ENCODE measurements at regions not wholly inside any gene's neighbourhood (a gene's known extent, or its start where the extent isn't known, plus 50 kb on each side); places are given as distances from the start of the nearest gene placed in this dataset.

DNA sequence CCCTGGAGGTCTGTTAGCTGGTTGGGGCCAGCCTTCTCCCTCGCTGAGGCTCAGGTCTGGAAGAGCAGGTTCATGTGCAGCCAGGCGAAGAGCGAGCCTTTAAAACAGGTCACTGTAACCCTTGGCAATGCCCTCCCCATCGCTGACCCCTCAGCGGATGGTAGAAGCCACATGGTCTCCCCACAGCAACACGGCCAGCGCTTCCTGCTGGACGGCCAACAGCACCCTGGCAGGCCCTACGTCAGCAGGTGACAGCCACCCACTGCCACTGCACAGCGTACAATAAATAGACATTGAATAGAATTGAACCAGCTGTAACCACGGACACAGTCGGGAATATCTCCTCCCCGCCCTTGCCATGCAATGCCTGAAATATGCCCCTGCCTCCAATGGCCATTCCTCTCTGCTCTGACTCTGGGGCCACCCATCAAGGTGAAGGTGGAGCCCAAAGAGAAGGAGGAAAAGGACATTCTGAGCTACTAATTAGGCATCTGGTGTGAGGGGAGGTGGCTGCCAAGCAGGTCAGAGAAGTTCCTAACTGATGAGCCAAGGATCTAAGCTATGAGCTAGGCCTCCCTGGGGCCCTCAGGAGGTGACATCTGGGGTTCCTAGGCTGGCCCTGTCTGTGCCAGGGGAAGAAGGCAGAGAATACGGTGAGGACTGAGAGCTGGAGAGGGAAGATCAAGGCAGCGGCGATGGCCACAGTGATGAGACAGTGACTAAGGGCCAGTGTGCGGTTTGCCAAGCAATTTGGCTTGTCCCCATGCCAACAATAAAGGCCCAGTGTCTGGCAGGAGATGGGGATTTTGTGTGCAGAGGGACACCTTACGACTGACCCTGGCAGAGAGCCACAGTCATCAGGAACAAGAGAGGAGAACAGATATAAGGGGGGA lies 202.3 kb downstream of the BCOR start:
- no peak overlapping the region for H3K27ac ChIP-seq (ENCODE audit: low read depth, low read length, severe bottlenecking)
- H3K4me1 ChIP-seq (ENCODE audit: control insufficient read depth, insufficient read depth, low read length, poor library complexity, severe bottlenecking) = peaks cover 28% of the 10 kb centered on the region
- H3K36me3 ChIP-seq (ENCODE audit: control insufficient read depth, insufficient read depth, low read length) = no peaks in the 10 kb centered on the region
- 90 to 94% methylated on average over 13 to 14 of the region's 18 CpGs for WGBS, 2 experiments (ENCODE audit: insufficient coverage in 2 of 2)
- no peaks in the 10 kb centered on the region for H3K9me3 ChIP-seq (ENCODE audit: control insufficient read depth, low read length)
- H3K4me3 ChIP-seq (ENCODE audit: extremely low read depth, insufficient read depth, low read length, poor library complexity, severe bottlenecking) = no peak overlapping the region

DNA sequence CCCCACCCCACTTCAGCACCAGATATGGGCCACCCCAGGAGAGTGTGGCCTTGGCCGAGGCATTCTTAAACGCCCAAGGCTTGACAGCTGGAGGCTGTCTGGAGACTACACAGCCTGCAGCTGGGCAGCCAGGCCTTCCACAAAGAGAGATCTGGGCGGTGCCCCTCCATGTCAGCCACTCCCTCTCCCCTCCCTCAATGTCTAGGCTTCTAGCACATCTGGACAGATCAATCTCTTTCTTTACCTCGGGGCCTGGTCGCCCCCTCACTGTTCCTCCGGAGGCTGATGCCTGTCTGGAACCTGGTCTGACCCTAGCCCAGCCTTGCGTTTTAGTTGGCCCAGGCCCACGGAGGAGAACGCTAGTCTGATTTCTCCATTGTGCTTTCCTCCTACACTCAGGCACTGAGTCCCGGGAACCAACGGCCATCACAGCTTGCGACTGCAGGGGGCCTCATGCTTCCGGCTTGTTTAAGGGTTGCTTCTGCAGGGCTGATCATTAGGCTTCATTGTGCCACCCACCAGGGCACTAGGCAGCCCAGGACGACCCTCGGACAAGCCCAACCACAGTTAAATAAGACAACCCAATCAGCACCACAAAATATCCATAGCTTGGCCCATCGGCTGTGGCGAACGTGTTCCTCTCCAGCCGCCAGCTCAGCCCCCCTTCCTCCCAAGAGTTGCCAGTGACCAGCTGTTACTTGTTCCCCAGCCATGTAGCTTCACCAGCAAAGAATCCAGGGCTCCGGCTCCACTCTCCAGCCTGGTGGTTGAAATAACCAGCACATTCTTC lies 200.6 kb downstream of the BCOR start:
- Histone ChIP-seq H3K9me3 (ENCODE audit: control insufficient read depth, low read length) (no peaks in the 10 kb centered on the region), H3K4me3 (ENCODE audit: extremely low read depth, insufficient read depth, low read length, poor library complexity, severe bottlenecking) (no peak overlapping the region), H3K4me1 (ENCODE audit: control insufficient read depth, insufficient read depth, low read length, poor library complexity, severe bottlenecking) (peaks cover 33% of the 10 kb centered on the region), H3K27ac (ENCODE audit: low read depth, low read length, severe bottlenecking) (peak overlapping the region; percentile 62), H3K36me3 (ENCODE audit: control insufficient read depth, insufficient read depth, low read length) (no peaks in the 10 kb centered on the region)
- 29 to 33% methylated on average over 9 to 10 of the region's 20 CpGs for WGBS, 2 experiments (ENCODE audit: insufficient coverage in 2 of 2)

DNA sequence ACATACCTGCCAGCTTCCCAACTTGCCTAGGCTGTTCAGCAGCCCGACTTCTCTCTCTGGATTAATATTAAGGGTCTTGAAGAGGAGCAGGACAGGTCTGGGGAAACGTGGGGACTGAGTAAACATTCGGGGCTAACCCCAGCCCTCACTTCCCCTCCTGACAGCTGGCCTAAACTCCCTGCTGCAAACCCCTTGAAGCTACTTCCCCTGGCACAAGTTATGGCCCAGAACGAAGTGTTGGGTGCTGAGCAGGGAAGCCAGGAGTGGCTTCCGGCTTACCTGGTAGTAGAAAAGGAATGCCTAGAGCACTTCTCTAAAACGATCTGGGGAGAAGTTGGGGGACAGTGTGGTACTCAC lies 200.0 kb downstream of the BCOR start:
- H3K4me3 ChIP-seq (ENCODE audit: extremely low read depth, insufficient read depth, low read length, poor library complexity, severe bottlenecking) = no peak overlapping the region
- peak overlapping the region; percentile 62 for H3K27ac ChIP-seq (ENCODE audit: low read depth, low read length, severe bottlenecking)
- H3K4me1 ChIP-seq (ENCODE audit: control insufficient read depth, insufficient read depth, low read length, poor library complexity, severe bottlenecking) = peaks cover 33% of the 10 kb centered on the region
- H3K9me3 ChIP-seq (ENCODE audit: control insufficient read depth, low read length) = no peaks in the 10 kb centered on the region
- WGBS, 2 experiments (ENCODE audit: insufficient coverage in 2 of 2) = 50 to 56% methylated on average over 1 to 2 of the region's 6 CpGs
- H3K36me3 ChIP-seq (ENCODE audit: control insufficient read depth, insufficient read depth, low read length) = no peaks in the 10 kb centered on the region

DNA sequence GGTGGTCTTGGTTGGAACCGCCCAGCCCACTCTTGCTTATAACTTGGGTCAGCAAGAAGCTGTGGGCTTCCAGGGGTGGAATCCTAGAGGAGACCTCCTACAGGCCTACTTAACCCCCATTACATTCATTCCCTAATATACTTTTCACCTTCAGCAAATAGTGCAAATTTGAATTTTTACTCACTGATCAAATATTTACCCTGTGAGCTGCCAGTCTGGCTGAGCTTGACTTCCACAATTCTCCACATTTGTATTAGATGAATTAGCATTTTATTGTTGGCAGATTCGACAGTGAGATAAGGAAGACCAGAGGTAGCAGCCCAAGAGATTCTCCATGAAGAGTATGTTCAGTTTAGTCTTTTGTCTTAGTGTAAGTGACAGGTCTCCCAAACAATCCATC lies 199.6 kb downstream of the BCOR start:
- no peak overlapping the region for H3K4me3 ChIP-seq (ENCODE audit: extremely low read depth, insufficient read depth, low read length, poor library complexity, severe bottlenecking)
- no peaks in the 10 kb centered on the region for H3K9me3 ChIP-seq (ENCODE audit: control insufficient read depth, low read length)
- 80 to 100% methylated on average over 1 of the region's 2 CpGs for WGBS, 2 experiments (ENCODE audit: insufficient coverage in 2 of 2)
- no peak overlapping the region for H3K27ac ChIP-seq (ENCODE audit: low read depth, low read length, severe bottlenecking)
- no peaks in the 10 kb centered on the region for H3K36me3 ChIP-seq (ENCODE audit: control insufficient read depth, insufficient read depth, low read length)
- peaks cover 33% of the 10 kb centered on the region for H3K4me1 ChIP-seq (ENCODE audit: control insufficient read depth, insufficient read depth, low read length, poor library complexity, severe bottlenecking)

DNA sequence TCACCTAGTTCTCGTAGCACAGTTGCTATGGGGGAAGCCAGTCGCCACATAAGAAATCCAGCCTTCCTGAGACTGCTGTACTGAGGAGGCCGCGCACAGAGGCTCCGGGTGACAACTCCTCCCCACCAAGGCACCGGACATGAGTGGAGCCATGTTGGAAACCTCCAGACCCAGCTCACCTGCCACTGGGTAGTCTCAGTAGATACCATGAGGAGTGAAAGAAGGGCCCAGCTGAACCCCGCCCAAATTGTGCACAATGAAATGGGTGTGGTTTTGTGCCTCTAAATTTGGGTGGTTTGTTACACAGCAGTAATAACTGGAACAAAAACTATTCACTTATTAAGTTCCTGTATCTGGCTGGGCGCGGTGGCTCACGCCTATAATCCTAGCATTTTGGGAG lies 198.7 kb downstream of the BCOR start:
- H3K9me3 ChIP-seq (ENCODE audit: control insufficient read depth, low read length) = no peaks in the 10 kb centered on the region
- H3K4me1 ChIP-seq (ENCODE audit: control insufficient read depth, insufficient read depth, low read length, poor library complexity, severe bottlenecking) = peaks cover 33% of the 10 kb centered on the region
- no peak overlapping the region for H3K27ac ChIP-seq (ENCODE audit: low read depth, low read length, severe bottlenecking)
- no peaks in the 10 kb centered on the region for H3K36me3 ChIP-seq (ENCODE audit: control insufficient read depth, insufficient read depth, low read length)
- 98 to 100% methylated on average over 5 to 8 of the region's 10 CpGs for WGBS, 2 experiments (ENCODE audit: insufficient coverage in 2 of 2)
- no peak overlapping the region for H3K4me3 ChIP-seq (ENCODE audit: extremely low read depth, insufficient read depth, low read length, poor library complexity, severe bottlenecking)

DNA sequence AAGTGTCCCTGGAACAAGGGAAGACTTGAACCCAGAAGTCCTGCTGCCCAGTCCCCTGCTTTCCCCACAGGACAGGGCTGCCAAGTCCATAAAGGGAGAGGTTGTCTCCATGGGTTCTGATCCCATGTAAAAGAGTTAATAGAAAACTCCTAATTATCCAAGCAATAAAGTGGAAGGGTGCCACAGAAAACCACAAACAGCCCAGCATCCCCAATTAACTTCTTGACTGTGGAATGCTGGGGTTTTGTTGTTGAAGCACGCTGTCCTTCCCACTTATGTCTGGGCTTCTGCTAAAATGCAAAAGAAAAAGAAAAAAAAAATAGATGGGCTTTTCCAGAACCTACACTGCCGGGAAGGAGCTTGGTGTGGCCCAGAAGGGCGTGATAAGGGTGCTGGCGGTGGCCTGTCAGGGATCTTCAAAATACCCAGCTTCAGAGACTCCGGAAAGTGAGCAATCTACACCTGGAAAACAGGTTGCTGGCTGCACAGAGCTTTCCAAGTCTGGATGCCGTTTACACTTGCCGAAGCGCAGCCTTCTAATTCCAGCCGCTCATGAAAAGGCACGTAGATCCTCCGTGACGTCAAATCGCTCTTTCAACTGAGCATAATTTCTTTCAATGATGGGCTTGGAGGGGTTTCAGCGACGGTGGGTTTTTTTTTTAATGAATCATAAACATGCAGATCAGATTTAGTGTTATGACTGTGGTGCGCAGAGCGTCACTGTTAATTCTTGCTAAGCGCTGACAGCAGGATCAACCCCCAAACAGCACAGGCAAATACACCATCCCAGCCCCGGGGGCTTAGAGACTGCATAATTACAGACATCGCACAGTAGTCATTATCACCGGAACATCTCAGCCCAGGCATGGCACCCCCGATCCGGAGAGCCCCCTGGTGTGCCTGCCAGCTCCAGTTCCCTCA lies 197.6 kb downstream of the BCOR start:
- 87 to 92% methylated on average over 4 to 12 of the region's 23 CpGs for WGBS, 2 experiments (ENCODE audit: insufficient coverage in 2 of 2)
- no peak overlapping the region for H3K4me3 ChIP-seq (ENCODE audit: extremely low read depth, insufficient read depth, low read length, poor library complexity, severe bottlenecking)
- H3K36me3 ChIP-seq (ENCODE audit: control insufficient read depth, insufficient read depth, low read length) = no peaks in the 10 kb centered on the region
- H3K4me1 ChIP-seq (ENCODE audit: control insufficient read depth, insufficient read depth, low read length, poor library complexity, severe bottlenecking) = peaks cover 28% of the 10 kb centered on the region
- H3K27ac ChIP-seq (ENCODE audit: low read depth, low read length, severe bottlenecking) = no peak overlapping the region
- no peaks in the 10 kb centered on the region for H3K9me3 ChIP-seq (ENCODE audit: control insufficient read depth, low read length)

DNA sequence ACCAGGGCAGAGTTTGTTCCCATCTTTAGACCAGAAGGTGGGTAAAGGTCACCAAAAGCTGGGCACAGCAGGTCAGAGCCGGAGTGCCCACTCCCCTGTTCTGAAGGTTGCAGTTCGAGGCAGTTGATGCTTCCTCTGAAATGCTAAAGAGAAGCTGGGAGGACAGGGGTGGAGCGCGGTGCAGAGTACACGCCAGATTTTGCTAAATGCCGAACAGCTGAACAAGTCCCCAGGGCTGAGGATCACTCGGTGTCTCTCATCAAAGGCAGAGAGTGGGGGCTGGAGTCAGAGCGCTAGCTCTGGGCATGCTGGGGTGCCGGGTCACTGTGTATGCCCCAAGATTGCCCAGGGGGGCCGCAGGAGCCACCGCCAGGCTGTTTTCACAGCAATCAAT lies 197.0 kb downstream of the BCOR start:
- H3K4me1 ChIP-seq (ENCODE audit: control insufficient read depth, insufficient read depth, low read length, poor library complexity, severe bottlenecking) = peaks cover 28% of the 10 kb centered on the region
- no peak overlapping the region for H3K27ac ChIP-seq (ENCODE audit: low read depth, low read length, severe bottlenecking)
- 40 to 50% methylated on average over 2 to 5 of the region's 11 CpGs for WGBS, 2 experiments (ENCODE audit: insufficient coverage in 2 of 2)
- H3K36me3 ChIP-seq (ENCODE audit: control insufficient read depth, insufficient read depth, low read length) = no peaks in the 10 kb centered on the region
- no peaks in the 10 kb centered on the region for H3K9me3 ChIP-seq (ENCODE audit: control insufficient read depth, low read length)
- H3K4me3 ChIP-seq (ENCODE audit: extremely low read depth, insufficient read depth, low read length, poor library complexity, severe bottlenecking) = no peak overlapping the region

DNA sequence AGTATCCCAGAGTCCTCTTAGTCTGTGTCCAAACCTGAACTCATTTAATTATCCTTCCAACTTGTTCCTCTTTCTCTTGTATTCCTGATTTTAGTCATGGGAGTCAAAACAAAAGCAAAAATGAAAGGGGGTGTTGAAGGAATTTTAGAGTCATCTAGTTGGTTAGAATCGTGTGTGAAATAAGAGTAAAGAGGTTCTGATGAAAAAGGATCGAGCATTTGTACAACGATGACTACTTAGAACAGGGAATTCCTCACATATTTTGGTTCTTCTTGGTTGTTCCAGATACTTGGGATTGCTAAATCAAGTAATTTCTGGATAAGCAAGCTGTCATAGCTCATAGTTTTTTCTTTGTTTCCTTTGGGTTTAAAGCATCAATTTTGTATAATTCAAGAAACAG lies 194.4 kb downstream of the BCOR start:
- H3K9me3 ChIP-seq (ENCODE audit: control insufficient read depth, low read length) = no peaks in the 10 kb centered on the region
- H3K4me3 ChIP-seq (ENCODE audit: extremely low read depth, insufficient read depth, low read length, poor library complexity, severe bottlenecking) = no peak overlapping the region
- no peaks in the 10 kb centered on the region for H3K36me3 ChIP-seq (ENCODE audit: control insufficient read depth, insufficient read depth, low read length)
- no peak overlapping the region for H3K27ac ChIP-seq (ENCODE audit: low read depth, low read length, severe bottlenecking)
- H3K4me1 ChIP-seq (ENCODE audit: control insufficient read depth, insufficient read depth, low read length, poor library complexity, severe bottlenecking) = peaks cover 28% of the 10 kb centered on the region
- 100% methylated on average over 2 of the region's 3 CpGs; no CpG with 5 or more reads in 1 of the 2 experiments for whole genome bisulfite sequencing, 2 experiments (ENCODE audit: insufficient coverage in 2 of 2)

DNA sequence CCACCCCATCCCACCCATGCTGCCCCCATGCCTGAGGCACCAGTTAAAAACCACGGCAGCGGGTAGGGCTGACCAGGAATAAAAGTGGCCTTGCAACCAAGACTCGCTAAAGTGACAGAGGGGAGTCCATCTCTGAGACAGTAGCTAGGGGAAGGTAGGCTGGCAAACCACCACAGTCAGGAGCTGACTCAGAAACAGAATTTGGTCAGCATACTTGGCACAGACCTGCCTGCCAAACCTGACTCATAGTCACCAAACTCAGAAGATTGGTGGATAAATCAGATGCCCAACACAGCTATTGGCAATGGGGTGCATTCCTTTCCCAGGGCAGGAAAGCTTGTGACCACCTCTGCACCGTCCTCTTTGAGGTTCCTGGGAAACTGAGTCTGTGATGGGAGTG lies 193.8 kb downstream of the BCOR start:
- Histone ChIP-seq H3K4me3 (ENCODE audit: extremely low read depth, insufficient read depth, low read length, poor library complexity, severe bottlenecking) (no peak overlapping the region), H3K27ac (ENCODE audit: low read depth, low read length, severe bottlenecking) (no peak overlapping the region), H3K9me3 (ENCODE audit: control insufficient read depth, low read length) (no peaks in the 10 kb centered on the region), H3K4me1 (ENCODE audit: control insufficient read depth, insufficient read depth, low read length, poor library complexity, severe bottlenecking) (peaks cover 29% of the 10 kb centered on the region), H3K36me3 (ENCODE audit: control insufficient read depth, insufficient read depth, low read length) (no peaks in the 10 kb centered on the region)
- WGBS, 2 experiments (ENCODE audit: insufficient coverage in 2 of 2) = 88 to 100% methylated on average over 1 to 2 of the region's 4 CpGs

DNA sequence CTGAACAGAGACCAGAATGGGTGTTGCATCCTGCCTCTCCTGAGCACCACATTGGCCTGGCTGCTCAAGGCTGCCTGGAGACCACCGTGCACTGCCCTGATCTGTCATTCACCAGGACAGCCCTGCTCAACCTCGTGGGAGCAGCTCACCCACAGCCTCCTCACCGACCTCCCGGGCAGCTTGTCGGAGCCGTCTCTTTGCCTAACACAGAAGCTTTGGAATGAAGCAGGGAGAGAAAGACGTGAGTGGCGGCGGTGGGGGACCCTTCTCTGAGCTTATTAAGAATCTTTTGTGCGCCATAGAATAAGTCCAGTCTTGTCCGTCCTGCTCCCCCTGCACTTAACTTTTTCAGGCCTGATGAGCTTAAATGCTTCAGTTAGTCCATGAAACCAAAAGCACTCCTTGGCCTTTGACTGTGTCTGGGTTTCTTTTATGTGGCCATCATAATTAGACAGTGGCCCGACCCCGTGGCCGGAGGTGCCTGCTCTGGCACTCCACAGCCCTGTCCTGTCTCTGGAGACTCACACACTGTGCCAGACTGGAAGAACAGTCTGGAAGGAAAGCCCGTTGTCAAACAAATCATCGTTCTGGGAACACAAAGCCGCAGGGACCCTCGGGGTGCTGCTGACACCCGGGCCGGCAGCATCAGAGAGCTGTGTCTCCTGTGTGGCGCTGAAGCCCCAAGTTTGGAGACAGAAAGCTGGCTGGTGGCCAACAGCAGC lies 192.8 kb downstream of the BCOR start:
- no peaks in the 10 kb centered on the region for H3K36me3 ChIP-seq (ENCODE audit: control insufficient read depth, insufficient read depth, low read length)
- no peaks in the 10 kb centered on the region for H3K9me3 ChIP-seq (ENCODE audit: control insufficient read depth, low read length)
- no peak overlapping the region for H3K27ac ChIP-seq (ENCODE audit: low read depth, low read length, severe bottlenecking)
- 89 to 90% methylated on average over 11 of the region's 21 CpGs for WGBS, 2 experiments (ENCODE audit: insufficient coverage in 2 of 2)
- peaks cover 28% of the 10 kb centered on the region for H3K4me1 ChIP-seq (ENCODE audit: control insufficient read depth, insufficient read depth, low read length, poor library complexity, severe bottlenecking)
- H3K4me3 ChIP-seq (ENCODE audit: extremely low read depth, insufficient read depth, low read length, poor library complexity, severe bottlenecking) = no peak overlapping the region

All from mesodermal cell (in vitro differentiated cells).